ENCODE measurements at regions not wholly inside any gene's neighbourhood (a gene's known extent, or its start where the extent isn't known, plus 50 kb on each side); places are given as distances from the start of the nearest gene placed in this dataset.

- no peak for DNase-seq (ENCODE audit: low read depth)
- H3K4me3 ChIP-seq (ENCODE audit: control insufficient read depth, low read depth, low read length), result no peak overlapping the region
- TF ChIP-seq CTCF (IDR thresholded peaks at IDR 0.05; ENCODE audit: control insufficient read depth, insufficient read depth, low read depth, low read length, missing control alignments), result no peak
Observed at GRCh38 chr4:165631912-165632311, 241.1 kb upstream of the TLL1 start.

- TF ChIP-seq CTCF (IDR thresholded peaks at IDR 0.05; ENCODE audit: control insufficient read depth, insufficient read depth, low read depth, low read length, missing control alignments), result no peak
- DNase-seq (ENCODE audit: low read depth), result no peak
- H3K4me3 ChIP-seq (ENCODE audit: control insufficient read depth, low read depth, low read length), result no peak overlapping the region
Observed at GRCh38 chr4:165634766-165635165, 238.3 kb upstream of the TLL1 start.

- no peak for TF ChIP-seq CTCF (IDR thresholded peaks at IDR 0.05; ENCODE audit: control insufficient read depth, insufficient read depth, low read depth, low read length, missing control alignments)
- H3K4me3 ChIP-seq (ENCODE audit: control insufficient read depth, low read depth, low read length), result no peak overlapping the region
- DNase-seq (ENCODE audit: low read depth), result no peak
Observed at GRCh38 chr4:165635381-165635780, 237.7 kb upstream of the TLL1 start.

- H3K4me3 ChIP-seq (ENCODE audit: control insufficient read depth, low read depth, low read length), result no peak overlapping the region
- no peak for TF ChIP-seq CTCF (IDR thresholded peaks at IDR 0.05; ENCODE audit: control insufficient read depth, insufficient read depth, low read depth, low read length, missing control alignments)
- DNase-seq (ENCODE audit: low read depth), result no peak
Observed at GRCh38 chr4:165635951-165636350, 237.1 kb upstream of the TLL1 start.

- no peak for DNase-seq (ENCODE audit: low read depth)
- no peak for TF ChIP-seq CTCF (IDR thresholded peaks at IDR 0.05; ENCODE audit: control insufficient read depth, insufficient read depth, low read depth, low read length, missing control alignments)
Observed at GRCh38 chr4:165651901-165652300, 221.1 kb upstream of the TLL1 start.

GRCh38 chr4:165654556-165654955 lies 218.5 kb upstream of the TLL1 start:
- TF ChIP-seq CTCF (IDR thresholded peaks at IDR 0.05; ENCODE audit: control insufficient read depth, insufficient read depth, low read depth, low read length, missing control alignments), result no peak
- no peak for DNase-seq (ENCODE audit: low read depth)
- H3K4me3 ChIP-seq (ENCODE audit: control insufficient read depth, low read depth, low read length), result no peak overlapping the region

More at GRCh38 chr4:165651901-165652300, 221.1 kb upstream of the TLL1 start:
- H3K4me3 ChIP-seq (ENCODE audit: control insufficient read depth, low read depth, low read length), result no peak overlapping the region

GRCh38 chr4:165656399-165656798 lies 216.6 kb upstream of the TLL1 start:
- DNase-seq (ENCODE audit: low read depth), result no peak
- no peak for TF ChIP-seq CTCF (IDR thresholded peaks at IDR 0.05; ENCODE audit: control insufficient read depth, insufficient read depth, low read depth, low read length, missing control alignments)
- no peak overlapping the region for H3K4me3 ChIP-seq (ENCODE audit: control insufficient read depth, low read depth, low read length)
